NB4 (cell line): ENCODE measurements at regions not wholly inside any gene's neighbourhood (a gene's known extent, or its start where the extent isn't known, plus 50 kb on each side); places are given as distances from the start of the nearest gene placed in this dataset.

Experiments used
- CTCF ChIP-seq: IDR thresholded peaks from one replicate; pipeline ENCODE4 v1.5.1; 2012; ENCODE audit warnings: low read depth, low read length
- MYC ChIP-seq: IDR thresholded peaks from 2 replicates; pipeline ENCODE4 v1.6.1; 2011; ENCODE audit warnings: low read depth, low read length
- POLR2A ChIP-seq: IDR thresholded peaks from 2 replicates; pipeline ENCODE4 v1.6.1; 2011; ENCODE audit warnings: mild to moderate bottlenecking; ENCODE audit not compliant: insufficient read length; ENCODE audit errors: extremely low read depth

GRCh38 chr13:111627596-111627995 lies 307.2 kb downstream of the TEX29 start:
- TF ChIP-seq POLR2A (no peak), CTCF (no peak), MYC (no peak)
